Ovary (tissue), 7 donors: ENCODE measurements at regions not wholly inside any gene's neighbourhood (a gene's known extent, or its start where the extent isn't known, plus 50 kb on each side); places are given as distances from the start of the nearest gene placed in this dataset.

Experiments used
- DNase-seq, 5 donors: peaks; one replicate each; pipeline ENCODE4 v3.0.0-alpha.2; 2019 to 2020
- H3K27ac ChIP-seq, 2 donors: fragments of 200-600 bp; one replicate each; pipeline versions ENCODE4 v1.5.1 to v1.8.0; 2019 to 2022
- H3K27me3 ChIP-seq: fragments of 200-600 bp; one replicate; pipeline ENCODE4 v1.8.0; 2022
- H3K36me3 ChIP-seq: fragments of 200-600 bp; sonication (generic); one replicate; pipeline ENCODE4 v1.5.1; 2019
- H3K4me1 ChIP-seq: one replicate; pipeline ENCODE4 v1.8.1; 2013; ENCODE audit warnings: mild to moderate bottlenecking, moderate library complexity; ENCODE audit not compliant: insufficient read depth
- H3K4me3 ChIP-seq: fragments of 200-600 bp; sonication (generic); one replicate; pipeline ENCODE4 v1.5.1; 2017
- H3K9me3 ChIP-seq, 2 donors: fragments of 200-600 bp in 1 of 2; sonication (generic) in 1 of 2; one replicate each; pipeline versions ENCODE4 v1.5.1 to v1.8.1; 2013 to 2019; ENCODE audit warnings: mild to moderate bottlenecking in 1 of 2, moderate library complexity in 1 of 2
- CTCF ChIP-seq, 3 donors: fragments of 450-650 bp in 2 of 3; fragments of 200-600 bp in 1 of 3; IDR thresholded peaks; one replicate each; pipeline versions ENCODE4 v1.5.1 to v1.8.0; 2016 to 2022; ENCODE audit warnings: antibody characterized with exemption in 3 of 3, mild to moderate bottlenecking in 1 of 3
- EP300 ChIP-seq: sonication (generic); formaldehyde crosslinking; IDR thresholded peaks from one replicate; pipeline ENCODE4 v1.6.1; 2017; ENCODE audit warnings: antibody characterized with exemption
- POLR2A ChIP-seq: fragments of 450-650 bp; IDR thresholded peaks from one replicate; pipeline ENCODE4 v1.6.1; 2017; ENCODE audit warnings: antibody characterized with exemption, mild to moderate bottlenecking, moderate library complexity
- WGBS, 3 donors: extraction: QIAGEN DNeasy Blood & Tissue Kit in 1 of 3; methylation state at CpG; one replicate each; pipeline versions ENCODE4 v1.1.5 to v1.1.7; 2013 to 2017; 5-methylcytosine and 5-hydroxymethylcytosine counted together
- intact Hi-C, 4 donors: fragments of 100-400 bp; cut with DNase I; formaldehyde crosslinking; loops; one replicate each; pipeline versions ENCODE4 v1.11.0 to v1.15.1; 2022 to 2023
- donor health status: DM: no; HTN: no; CAD: no; lungs with moderate emphysema.
- donor health status: DM: no; HTN: no; CAD: no.
- donor health status: Bipolar disorder and iron deficiency.
- donor health status: DM: no; HTN: no; CAD: no.
- donor health status: DM: yes; HTN: yes; CAD: no.

- DNase-seq, result no peak
- Histone ChIP-seq H3K27ac (no peak overlapping the region), H3K27me3 (no peaks in the 10 kb centered on the region), H3K36me3 (no peaks in the 10 kb centered on the region), H3K4me1 (no peaks in the 10 kb centered on the region), H3K4me3 (no peak overlapping the region), H3K9me3 (no peaks in the 10 kb centered on the region)
- intact Hi-C loops, result no loop called here
- TF ChIP-seq EP300, result no peak
- TF ChIP-seq POLR2A, result no peak
- TF ChIP-seq CTCF (IDR thresholded peaks at IDR 0.05), result no peak
These were observed 84.4 kb downstream of the CDO1 start for GRCh38 chr5:115732026-115732425.

GRCh38 chr5:115725522-115725921 lies 90.9 kb downstream of the CDO1 start:
- no peak overlapping the region for H3K27ac ChIP-seq
- intact Hi-C loops, result no loop called here
- no peaks in the 10 kb centered on the region for H3K9me3 ChIP-seq
- WGBS, 3 donors, result 80 to 86% (median 86%) methylated on average over 1 of the region's 1 CpG
- H3K4me1 ChIP-seq, result no peaks in the 10 kb centered on the region
- TF ChIP-seq EP300 (no peak), POLR2A (no peak)
- H3K4me3 ChIP-seq, result no peak overlapping the region
- no peak for DNase-seq
- no peaks in the 10 kb centered on the region for H3K27me3 ChIP-seq
- no peaks in the 10 kb centered on the region for H3K36me3 ChIP-seq

- Histone ChIP-seq H3K4me3 (no peak overlapping the region), H3K27ac (no peak overlapping the region), H3K27me3 (no peaks in the 10 kb centered on the region), H3K4me1 (no peaks in the 10 kb centered on the region), H3K36me3 (no peaks in the 10 kb centered on the region), H3K9me3 (no peaks in the 10 kb centered on the region)
- intact Hi-C loops, result no loop called here
- WGBS, 3 donors, result 30 to 35% (median 35%) methylated on average over 2 of the region's 2 CpGs
- TF ChIP-seq POLR2A (no peak), CTCF (IDR thresholded peaks at IDR 0.05) (no peak), EP300 (no peak)
- DNase-seq, result no peak
These were observed 93.2 kb downstream of the CDO1 start for GRCh38 chr5:115723220-115723619.

- no peak for TF ChIP-seq POLR2A
- no peak for TF ChIP-seq EP300
- H3K36me3 ChIP-seq, result no peaks in the 10 kb centered on the region
- intact Hi-C loops, result no loop called here
- no peak for DNase-seq
- no peak overlapping the region for H3K4me3 ChIP-seq
- no peaks in the 10 kb centered on the region for H3K27me3 ChIP-seq
- no peaks in the 10 kb centered on the region for H3K4me1 ChIP-seq
- H3K27ac ChIP-seq, result no peak overlapping the region
- 65 to 73% (median 72%) methylated on average over 2 of the region's 2 CpGs for WGBS, 3 donors
- H3K9me3 ChIP-seq, result no peaks in the 10 kb centered on the region
These were observed 95.1 kb upstream of the TMED7 start for GRCh38 chr5:115720888-115721287.

- Histone ChIP-seq H3K36me3 (no peaks in the 10 kb centered on the region), H3K9me3 (no peaks in the 10 kb centered on the region), H3K27me3 (no peaks in the 10 kb centered on the region), H3K27ac (no peak overlapping the region), H3K4me3 (no peak overlapping the region), H3K4me1 (no peaks in the 10 kb centered on the region)
- intact Hi-C loops, result no loop called here
- DNase-seq, result no peak
- TF ChIP-seq EP300, result no peak
- WGBS, 3 donors, result 31 to 39% (median 32%) methylated on average over 2 of the region's 2 CpGs
These were observed 93.1 kb upstream of the TMED7 start for GRCh38 chr5:115718927-115719326.

GRCh38 chr5:115713408-115713807 lies 87.6 kb upstream of the TMED7 start:
- no peak overlapping the region for H3K27ac ChIP-seq
- no peaks in the 10 kb centered on the region for H3K9me3 ChIP-seq
- H3K4me3 ChIP-seq, result no peak overlapping the region
- DNase-seq, result no peak
- intact Hi-C loops, result no loop called here
- H3K4me1 ChIP-seq, result no peaks in the 10 kb centered on the region
- TF ChIP-seq CTCF (IDR thresholded peaks at IDR 0.05) (no peak), POLR2A (no peak), EP300 (no peak)
- no peaks in the 10 kb centered on the region for H3K27me3 ChIP-seq
- H3K36me3 ChIP-seq, result no peaks in the 10 kb centered on the region
